GM19023 (cell line): ENCODE measurements at regions not wholly inside any gene's neighbourhood (a gene's known extent, or its start where the extent isn't known, plus 50 kb on each side); places are given as distances from the start of the nearest gene placed in this dataset.
"Not testable (repeated sequence)": the region's sequence is repeated elsewhere in the genome, so short reads cannot be mapped to it uniquely, and the experiment has no call there.

ENCODE experiments used
- ATAC-seq: cut with Tn5 transposase; IDR thresholded peaks from one replicate; pipeline ENCODE4 v1.9.1; 2021; ENCODE audit warnings: mild to moderate bottlenecking, moderate library complexity; ENCODE audit not compliant: unreplicated experiment

DNA sequence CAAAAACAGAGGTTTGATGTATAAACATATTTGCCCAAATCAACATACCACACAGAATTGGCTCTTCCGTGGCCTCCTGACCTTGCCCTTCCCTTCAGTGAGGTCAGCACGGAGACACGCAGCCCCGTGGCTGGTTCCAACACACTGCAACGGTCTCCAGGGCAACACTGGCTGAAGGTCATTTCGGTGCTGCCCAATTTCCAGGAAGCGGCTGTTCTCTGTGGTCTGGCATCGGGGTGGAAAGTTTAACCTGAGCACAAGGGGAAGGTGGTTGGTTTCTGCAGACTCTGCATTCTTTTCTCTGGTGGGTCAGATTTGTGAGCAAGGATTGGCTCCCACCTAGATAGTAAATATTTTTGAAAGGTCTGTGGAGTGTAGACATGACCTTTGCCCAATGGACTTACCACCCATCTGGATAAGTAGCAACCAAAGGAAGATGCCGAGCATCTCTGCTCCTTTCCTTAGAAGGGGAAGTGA lies 177.6 kb upstream of the PHACTR1 start:
- ATAC-seq, result no peak

DNA sequence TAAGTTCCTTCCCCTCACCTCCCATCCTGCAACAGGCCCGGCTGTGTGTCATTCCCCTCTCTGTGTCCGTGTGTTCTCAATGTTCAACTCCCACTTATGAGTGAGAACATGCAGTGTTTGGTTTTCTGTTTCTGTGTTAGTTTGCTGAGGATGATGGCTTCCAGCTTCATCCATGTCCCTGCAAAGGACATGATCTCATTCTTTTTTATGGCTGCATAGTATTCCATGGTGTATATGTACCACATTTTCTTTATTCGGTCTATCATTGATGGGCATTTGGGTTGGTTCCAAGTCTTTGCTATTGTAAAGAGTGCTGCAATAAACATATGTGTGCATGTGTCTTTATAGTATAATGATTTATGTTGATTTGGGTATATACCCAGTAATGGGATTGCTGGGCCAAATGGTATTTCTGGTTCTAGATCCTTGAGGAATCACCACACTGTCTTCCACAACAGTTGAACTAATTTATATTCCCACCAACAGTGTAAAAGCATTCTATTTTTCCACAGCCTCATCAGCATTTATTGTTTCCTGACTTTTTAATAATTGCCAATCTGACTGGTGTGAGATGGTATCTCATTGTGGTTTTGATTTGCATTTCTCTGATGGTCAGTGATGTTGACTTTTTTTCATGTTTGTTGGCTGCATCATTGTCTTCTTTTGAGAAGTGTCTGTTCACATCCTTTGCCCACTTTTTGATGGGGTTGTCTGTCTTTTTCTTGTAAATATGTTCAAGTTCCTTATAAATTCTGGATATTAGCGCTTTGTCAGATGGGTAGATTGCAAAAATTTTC lies 174.1 kb upstream of the PHACTR1 start:
- not testable (repeated sequence) for ATAC-seq

DNA sequence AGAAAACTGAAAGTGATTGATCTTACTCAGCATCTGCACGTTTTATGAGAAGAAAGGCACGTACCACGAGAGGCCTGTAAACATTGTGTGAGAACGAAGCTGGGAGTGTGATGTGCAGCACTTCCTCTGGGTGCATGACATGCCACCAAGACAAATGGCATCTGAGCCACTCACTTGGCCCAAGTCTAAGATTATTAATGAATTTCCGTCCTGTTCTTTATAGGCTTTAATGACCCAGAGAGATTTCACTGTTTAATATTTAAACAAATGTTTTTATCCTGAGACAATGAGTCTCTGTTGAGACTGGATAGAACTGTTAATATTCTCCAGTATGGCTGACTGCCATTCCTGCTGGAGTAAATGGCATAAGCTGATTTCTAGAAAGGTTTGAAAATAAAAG lies 172.6 kb upstream of the PHACTR1 start:
- ATAC-seq, result no peak

- no peak for ATAC-seq
These were observed 171.6 kb upstream of the PHACTR1 start for GRCh38 chr6:12544821-12545565.

GRCh38 chr6:12545619-12546409 lies 170.8 kb upstream of the PHACTR1 start:
- ATAC-seq, result no peak

- ATAC-seq, result no peak
These were observed 170.1 kb upstream of the PHACTR1 start for GRCh38 chr6:12546410-12547002.

DNA sequence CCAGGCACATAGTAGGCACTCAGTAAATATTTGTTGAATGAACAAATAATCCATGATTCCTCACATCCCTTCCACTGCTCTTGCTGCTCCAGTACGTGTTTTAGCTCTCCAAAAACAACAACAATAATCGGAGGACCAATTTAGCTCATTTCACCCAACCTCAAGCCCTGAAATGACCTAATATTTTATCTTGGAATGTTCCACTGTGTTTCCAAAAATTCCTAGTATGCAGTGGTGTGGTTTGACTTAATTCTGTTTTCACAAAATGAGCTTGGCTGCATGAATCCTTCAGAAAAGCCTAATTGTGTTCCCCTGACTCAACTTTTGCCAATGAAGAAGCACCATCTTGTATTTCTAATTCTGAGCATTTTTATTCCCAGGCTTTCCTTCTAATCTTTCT lies 168.0 kb upstream of the PHACTR1 start:
- no peak for ATAC-seq

GRCh38 chr6:12549445-12549844 lies 167.1 kb upstream of the PHACTR1 start:
- not testable (repeated sequence) for ATAC-seq

GRCh38 chr6:12554820-12555219 lies 161.7 kb upstream of the PHACTR1 start:
- not testable (repeated sequence) for ATAC-seq

GRCh38 chr6:12555267-12555666 lies 161.3 kb upstream of the PHACTR1 start:
- no peak for ATAC-seq

DNA sequence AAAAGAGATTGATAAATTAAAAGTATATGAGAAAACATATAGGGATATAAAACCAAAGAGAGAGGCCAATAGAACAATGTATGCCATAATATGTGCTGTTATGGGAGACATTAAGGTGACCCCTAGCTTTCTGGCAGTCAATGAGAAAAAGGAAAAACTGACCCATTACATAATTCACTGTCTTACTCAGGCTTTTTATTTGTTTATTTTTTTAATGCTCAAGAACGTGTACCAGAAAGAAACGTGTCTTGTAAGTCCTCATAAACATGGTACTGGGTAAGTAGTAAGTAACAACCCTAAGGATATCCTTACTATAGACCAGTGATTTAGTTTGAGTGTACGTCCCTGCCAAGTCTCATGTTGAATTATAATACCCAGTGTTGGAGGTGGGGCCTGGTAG lies 160.8 kb upstream of the PHACTR1 start:
- no peak for ATAC-seq

- ATAC-seq, result no peak
These were observed 158.8 kb upstream of the PHACTR1 start for GRCh38 chr6:12557765-12558164.

- ATAC-seq, result no peak
These were observed 156.3 kb upstream of the PHACTR1 start for GRCh38 chr6:12560315-12560714.

GRCh38 chr6:12566618-12567123 lies 149.9 kb upstream of the PHACTR1 start:
- no peak for ATAC-seq

GRCh38 chr6:12567682-12568081 lies 148.9 kb upstream of the PHACTR1 start:
- ATAC-seq, result no peak

- no peak for ATAC-seq
These were observed 146.9 kb upstream of the PHACTR1 start for GRCh38 chr6:12569646-12570045.

DNA sequence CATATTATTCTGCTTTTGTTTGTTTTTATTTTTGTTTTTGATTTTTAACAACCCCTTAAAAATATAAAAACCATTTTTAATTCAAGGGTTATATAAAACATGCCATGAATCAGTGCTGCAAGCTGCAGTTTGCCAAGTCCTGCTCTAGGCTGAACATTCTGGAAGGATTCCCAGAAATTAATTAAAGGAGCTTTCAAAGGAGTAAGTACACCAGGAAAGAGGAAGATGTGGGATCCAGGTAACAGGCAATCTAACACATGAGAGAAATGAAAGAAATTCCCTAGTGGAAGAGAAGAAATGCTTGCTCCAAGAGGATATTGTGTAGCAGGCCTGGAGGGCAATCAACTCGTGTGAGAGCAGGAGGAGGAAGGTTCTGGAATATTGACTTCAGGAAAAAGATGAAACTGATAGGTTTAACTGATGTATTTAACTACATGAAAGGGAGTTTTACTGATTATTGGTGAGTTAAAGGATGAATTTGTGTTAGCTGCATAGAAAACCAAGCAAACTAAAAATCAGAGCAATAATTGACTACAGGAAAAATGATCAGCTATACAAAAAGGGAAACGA lies 146.0 kb upstream of the PHACTR1 start:
- ATAC-seq, result no peak

GRCh38 chr6:12572896-12573827 lies 143.4 kb upstream of the PHACTR1 start:
- no peak for ATAC-seq

DNA sequence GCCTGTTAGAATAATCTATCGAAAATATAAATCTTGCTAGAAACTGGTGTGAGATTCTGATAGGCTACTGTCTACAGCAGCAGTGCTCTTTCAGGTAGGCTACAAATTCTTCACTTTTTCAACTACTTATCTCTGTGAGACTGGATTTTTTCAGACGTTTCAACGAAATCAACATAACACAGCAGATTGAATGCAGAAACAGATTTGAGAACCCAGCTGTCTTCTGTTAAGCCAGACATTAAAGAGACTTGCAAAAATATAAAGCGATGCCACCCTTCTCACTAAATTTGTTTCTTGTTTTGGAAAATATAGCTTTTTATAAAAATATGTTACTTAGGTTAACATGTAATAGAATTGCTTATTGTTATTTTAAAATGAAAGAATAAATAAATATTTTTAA lies 140.6 kb upstream of the PHACTR1 start:
- ATAC-seq, result no peak
